Prostate gland (tissue), 2 donors: ENCODE measurements at regions not wholly inside any gene's neighbourhood (a gene's known extent, or its start where the extent isn't known, plus 50 kb on each side); places are given as distances from the start of the nearest gene placed in this dataset.
"Not testable (repeated sequence)": the region's sequence is repeated elsewhere in the genome, so short reads cannot be mapped to it uniquely, and the experiment has no call there.

ENCODE experiments used
- DNase-seq: peaks from one replicate; pipeline ENCODE4 v3.0.0-alpha.2; 2019; ENCODE audit warnings: low spot score
- H3K27ac ChIP-seq, 2 donors: fragments of 200-600 bp; sonication (generic); 2 replicates each; pipeline ENCODE4 v1.5.1; 2017 to 2019
- H3K27me3 ChIP-seq: fragments of 200-600 bp; sonication (generic); replicated peaks from 2 replicates; pipeline ENCODE4 v1.5.1; 2019; ENCODE audit not compliant: insufficient read depth
- H3K36me3 ChIP-seq, 2 donors: fragments of 200-600 bp; sonication (generic); 1 replicate in 1 of 2; 2 replicates in 1 of 2; pipeline versions ENCODE4 v1.5.1 to v1.8.1; 2017 to 2019
- H3K4me1 ChIP-seq: fragments of 200-600 bp; sonication (generic); replicated peaks from 2 replicates; pipeline ENCODE4 v1.5.1; 2019
- H3K4me3 ChIP-seq, 2 donors: fragments of 200-600 bp; sonication (generic); 2 replicates each; pipeline ENCODE4 v1.5.1; 2017 to 2019
- H3K9me3 ChIP-seq: fragments of 200-600 bp; sonication (generic); 2 replicates; pipeline ENCODE4 v1.5.1; 2017
- CTCF ChIP-seq, 4 experiments: fragments of 200-600 bp in 2 of 4; fragments of 450-650 bp in 2 of 4; sonication (generic) in 2 of 4; IDR thresholded peaks; 1 replicate in 3 of 4; 2 replicates in 1 of 4; pipeline ENCODE4 v1.5.1; 2016 to 2019; ENCODE audit warnings: antibody characterized with exemption in 4 of 4, mild to moderate bottlenecking in 2 of 4, moderate library complexity in 2 of 4
- POLR2A ChIP-seq: fragments of 450-650 bp; IDR thresholded peaks from one replicate; pipeline ENCODE4 v1.6.1; 2016; ENCODE audit warnings: antibody characterized with exemption, mild to moderate bottlenecking
- POLR2AphosphoS5 ChIP-seq: sonication (generic); formaldehyde crosslinking; IDR thresholded peaks from one replicate; pipeline ENCODE4 v1.6.1; 2017; ENCODE audit warnings: antibody characterized with exemption
- WGBS: methylation state at CpG from one replicate; pipeline ENCODE4 v1.1.5; 2018; 5-methylcytosine and 5-hydroxymethylcytosine counted together
- intact Hi-C: fragments of 100-400 bp; cut with DNase I; formaldehyde crosslinking; loops from one replicate; pipeline ENCODE4 v1.14.2; 2022

- H3K27me3 ChIP-seq: no peaks in the 10 kb centered on the region
- TF ChIP-seq POLR2A: no peak
- intact Hi-C loops: no loop called here
- H3K4me3 ChIP-seq: no peak overlapping the region
- H3K36me3 ChIP-seq: no peaks in the 10 kb centered on the region
- no peaks in the 10 kb centered on the region for H3K4me1 ChIP-seq
- WGBS: 32% methylated on average over 5 of the region's 5 CpGs
- DNase-seq: no peak
- H3K9me3 ChIP-seq: no peaks in the 10 kb centered on the region
- no peak overlapping the region for H3K27ac ChIP-seq
These were observed 270.4 kb upstream of the TUT7 start for GRCh38 chr9:86624630-86625029.

GRCh38 chr9:86614871-86615849 lies 260.9 kb upstream of the TUT7 start:
- DNase-seq: no peak
- TF ChIP-seq POLR2A (no peak), CTCF (IDR thresholded peaks at IDR 0.05) (peak in 3 of 4 experiments; percentile 25 to 35 (median 31)), POLR2AphosphoS5 (no peak)
- no peaks in the 10 kb centered on the region for H3K9me3 ChIP-seq
- intact Hi-C loops: no loop called here
- no peaks in the 10 kb centered on the region for H3K4me1 ChIP-seq
- H3K27me3 ChIP-seq: no peaks in the 10 kb centered on the region
- 64% methylated on average over 6 of the region's 6 CpGs for WGBS
- H3K27ac ChIP-seq: no peak overlapping the region
- H3K4me3 ChIP-seq: no peak overlapping the region
- no peaks in the 10 kb centered on the region for H3K36me3 ChIP-seq

GRCh38 chr9:86613943-86614342 lies 259.7 kb upstream of the TUT7 start:
- H3K4me1 ChIP-seq: no peaks in the 10 kb centered on the region
- intact Hi-C loops: no loop called here
- no peaks in the 10 kb centered on the region for H3K27me3 ChIP-seq
- H3K4me3 ChIP-seq: no peak overlapping the region
- DNase-seq: no peak
- 91% methylated on average over 5 of the region's 5 CpGs for WGBS
- no peaks in the 10 kb centered on the region for H3K36me3 ChIP-seq
- no peak overlapping the region for H3K27ac ChIP-seq
- no peaks in the 10 kb centered on the region for H3K9me3 ChIP-seq
- TF ChIP-seq POLR2A: no peak
- TF ChIP-seq POLR2AphosphoS5: no peak
- no peak for TF ChIP-seq CTCF (IDR thresholded peaks at IDR 0.05)

GRCh38 chr9:86611534-86611933 lies 257.3 kb upstream of the TUT7 start:
- H3K36me3 ChIP-seq, H3K27me3 ChIP-seq, H3K4me3 ChIP-seq, DNase-seq, H3K27ac ChIP-seq, H3K4me1 ChIP-seq, intact Hi-C loops, H3K9me3 ChIP-seq: not testable (repeated sequence)
- WGBS: 88% methylated on average over 18 of the region's 27 CpGs

DNA sequence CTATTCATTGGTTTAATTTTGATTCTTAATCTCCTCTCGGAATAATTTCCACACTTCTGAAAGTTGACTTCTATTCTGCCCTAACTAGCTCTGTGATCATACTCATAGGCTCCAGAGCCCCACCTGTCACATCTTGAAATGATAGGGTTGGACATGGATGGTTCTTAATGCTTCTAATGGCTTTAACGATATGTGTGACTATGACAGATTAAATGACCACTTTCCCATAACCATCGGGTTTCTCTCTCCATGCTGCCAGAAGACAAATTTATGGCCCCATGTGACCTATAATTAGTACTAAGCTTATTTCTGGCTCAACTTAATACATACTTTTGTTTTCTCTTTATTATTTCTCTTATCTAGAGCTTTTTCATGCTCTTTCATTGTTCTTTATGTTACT lies 251.1 kb upstream of the TUT7 start:
- DNase-seq: no peak
- Histone ChIP-seq H3K4me3 (no peak overlapping the region), H3K27ac (no peak overlapping the region), H3K27me3 (no peaks in the 10 kb centered on the region), H3K4me1 (no peaks in the 10 kb centered on the region), H3K9me3 (no peaks in the 10 kb centered on the region), H3K36me3 (no peaks in the 10 kb centered on the region)
- intact Hi-C loops: no loop called here
- no peak for TF ChIP-seq CTCF (IDR thresholded peaks at IDR 0.05)
- no peak for TF ChIP-seq POLR2A
- no peak for TF ChIP-seq POLR2AphosphoS5
- 61% methylated on average over 3 of the region's 3 CpGs for WGBS

- H3K9me3 ChIP-seq: no peaks in the 10 kb centered on the region
- H3K36me3 ChIP-seq: no peaks in the 10 kb centered on the region
- H3K27ac ChIP-seq: no peak overlapping the region
- no peak for TF ChIP-seq POLR2A
- TF ChIP-seq CTCF (IDR thresholded peaks at IDR 0.05): no peak
- no peak for TF ChIP-seq POLR2AphosphoS5
- intact Hi-C loops: no loop called here
- no peaks in the 10 kb centered on the region for H3K27me3 ChIP-seq
- no peak overlapping the region for H3K4me3 ChIP-seq
- no peaks in the 10 kb centered on the region for H3K4me1 ChIP-seq
- DNase-seq: no peak
These were observed 250.5 kb upstream of the TUT7 start for GRCh38 chr9:86604741-86605140.
